LNCaP clone FGC (cell line): ENCODE measurements at regions not wholly inside any gene's neighbourhood (a gene's known extent, or its start where the extent isn't known, plus 50 kb on each side); places are given as distances from the start of the nearest gene placed in this dataset.

ENCODE experiments used
- DNase-seq: peaks from one replicate; pipeline ENCODE4 v3.0.0-alpha.2; 2011; ENCODE audit warnings: low read depth
- H3K4me3 ChIP-seq: 2 replicates; pipeline ENCODE4 v1.5.1; 2011; ENCODE audit warnings: mild to moderate bottlenecking, low read depth, low read length, control low read depth
- TF ChIP-seq, protein P1 (sequence below): IDR thresholded peaks from 2 replicates; pipeline ENCODE4 v1.5.1; 2012; ENCODE audit warnings: mild to moderate bottlenecking; ENCODE audit not compliant: control insufficient read depth, insufficient read depth; ENCODE audit errors: extremely low read depth

- no peak overlapping the region for H3K4me3 ChIP-seq
- no peak for DNase-seq
- TF ChIP-seq, protein P1, sequence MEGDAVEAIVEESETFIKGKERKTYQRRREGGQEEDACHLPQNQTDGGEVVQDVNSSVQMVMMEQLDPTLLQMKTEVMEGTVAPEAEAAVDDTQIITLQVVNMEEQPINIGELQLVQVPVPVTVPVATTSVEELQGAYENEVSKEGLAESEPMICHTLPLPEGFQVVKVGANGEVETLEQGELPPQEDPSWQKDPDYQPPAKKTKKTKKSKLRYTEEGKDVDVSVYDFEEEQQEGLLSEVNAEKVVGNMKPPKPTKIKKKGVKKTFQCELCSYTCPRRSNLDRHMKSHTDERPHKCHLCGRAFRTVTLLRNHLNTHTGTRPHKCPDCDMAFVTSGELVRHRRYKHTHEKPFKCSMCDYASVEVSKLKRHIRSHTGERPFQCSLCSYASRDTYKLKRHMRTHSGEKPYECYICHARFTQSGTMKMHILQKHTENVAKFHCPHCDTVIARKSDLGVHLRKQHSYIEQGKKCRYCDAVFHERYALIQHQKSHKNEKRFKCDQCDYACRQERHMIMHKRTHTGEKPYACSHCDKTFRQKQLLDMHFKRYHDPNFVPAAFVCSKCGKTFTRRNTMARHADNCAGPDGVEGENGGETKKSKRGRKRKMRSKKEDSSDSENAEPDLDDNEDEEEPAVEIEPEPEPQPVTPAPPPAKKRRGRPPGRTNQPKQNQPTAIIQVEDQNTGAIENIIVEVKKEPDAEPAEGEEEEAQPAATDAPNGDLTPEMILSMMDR, result no peak
These were observed 491.7 kb upstream of the NRP1 start for GRCh38 chr10:33826186-33826585.

- TF ChIP-seq, protein P1, result no peak
- DNase-seq, result no peak
- H3K4me3 ChIP-seq, result no peak overlapping the region
These were observed 488.3 kb upstream of the NRP1 start for GRCh38 chr10:33822774-33823173.

- TF ChIP-seq, protein P1, result no peak
- no peak overlapping the region for H3K4me3 ChIP-seq
- no peak for DNase-seq
These were observed 486.1 kb upstream of the NRP1 start for GRCh38 chr10:33820531-33820930.

- TF ChIP-seq, protein P1, result no peak
- H3K4me3 ChIP-seq, result no peak overlapping the region
- DNase-seq, result no peak
These were observed 484.7 kb upstream of the NRP1 start for GRCh38 chr10:33819206-33819605.

DNA sequence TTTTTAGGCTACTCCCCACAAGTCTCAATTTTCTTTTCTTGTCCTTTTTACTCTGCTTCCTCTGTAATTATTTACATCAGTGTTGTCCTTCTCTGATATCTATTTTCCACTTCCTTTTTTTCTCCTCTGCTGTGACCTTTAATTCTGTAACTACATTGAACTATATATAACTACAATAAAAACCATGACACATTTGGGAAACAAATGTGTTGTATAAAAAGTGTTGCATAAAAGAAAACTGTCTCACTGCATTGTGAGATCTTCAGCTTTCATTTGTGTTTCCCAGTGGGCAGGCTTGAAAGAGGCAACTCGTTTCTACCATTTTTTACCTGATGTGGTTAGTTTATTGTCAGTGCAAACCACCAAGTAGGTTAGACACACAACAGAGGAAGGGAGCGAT, 483.9 kb upstream of the NRP1 start:
- no peak overlapping the region for H3K4me3 ChIP-seq
- DNase-seq, result no peak
- TF ChIP-seq, protein P1, result no peak

DNA sequence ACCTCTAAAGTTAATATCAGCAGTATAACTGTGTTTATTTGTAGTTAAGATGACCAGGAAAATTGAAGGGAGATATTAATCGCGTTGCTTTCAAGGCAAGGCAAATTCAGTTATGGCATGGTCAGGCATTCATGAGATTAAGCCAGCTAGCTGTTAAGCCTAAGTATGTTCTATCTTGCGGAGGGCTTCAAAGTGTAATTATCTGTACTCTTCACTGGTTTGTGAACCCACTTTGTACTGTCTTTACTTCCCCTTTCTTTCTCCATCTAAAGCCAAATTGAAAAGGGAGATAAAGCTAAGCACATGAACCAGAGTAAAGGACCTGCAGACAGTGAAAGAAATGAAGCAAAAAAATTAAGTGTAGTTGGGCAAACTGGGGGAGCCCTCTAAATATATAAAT, 483.1 kb upstream of the NRP1 start:
- H3K4me3 ChIP-seq, result no peak overlapping the region
- TF ChIP-seq, protein P1, result no peak
- DNase-seq, result no peak

GRCh38 chr10:33815776-33816175, 481.3 kb upstream of the NRP1 start:
- H3K4me3 ChIP-seq, result no peak overlapping the region
- TF ChIP-seq, protein P1, result no peak

More at GRCh38 chr10:33815776-33816175, 481.3 kb upstream of the NRP1 start:
- no peak for DNase-seq
